Kidney (tissue), 13 donors: ENCODE measurements at regions not wholly inside any gene's neighbourhood (a gene's known extent, or its start where the extent isn't known, plus 50 kb on each side); places are given as distances from the start of the nearest gene placed in this dataset.

ENCODE experiments used
- DNase-seq, 5 donors: peaks; one replicate each; pipeline ENCODE4 v3.0.0-alpha.2; 2013 to 2020
- FAIRE-seq: peaks from 2 replicates; lab custom pipeline; 2012; peaks lifted over from hg19 to GRCh38; lab: Jason Lieb, UNC
- H3K27ac ChIP-seq, 2 donors: one replicate each; pipeline ENCODE4 v1.7.0; 2013; ENCODE audit warnings: low read depth in 2 of 2, low read length in 2 of 2, inconsistent platforms in 1 of 2
- H3K27me3 ChIP-seq: one replicate; pipeline ENCODE4 v1.7.1; 2013; ENCODE audit warnings: low read length, inconsistent platforms; ENCODE audit not compliant: control insufficient read depth, insufficient read depth
- H3K36me3 ChIP-seq, 3 donors: one replicate each; pipeline versions ENCODE4 v1.7.0 to v1.7.1; 2013; ENCODE audit warnings: low read length in 3 of 3, control low read depth in 1 of 3, inconsistent platforms in 1 of 3; ENCODE audit not compliant: insufficient read depth in 3 of 3, control insufficient read depth in 2 of 3
- H3K4me1 ChIP-seq, 3 donors: one replicate each; pipeline versions ENCODE4 v1.7.0 to v1.7.1; 2013; ENCODE audit warnings: low read length in 3 of 3, inconsistent platforms in 1 of 3, low read depth in 1 of 3; ENCODE audit not compliant: control insufficient read depth in 2 of 3, insufficient read depth in 2 of 3
- H3K4me3 ChIP-seq, 3 donors: one replicate each; pipeline versions ENCODE4 v1.7.0 to v1.8.1; 2013; ENCODE audit warnings: low read length in 3 of 3, control low read depth in 1 of 3, inconsistent platforms in 1 of 3
- H3K9ac ChIP-seq, 3 donors: one replicate each; pipeline versions ENCODE4 v1.7.0 to v1.7.1; 2013; ENCODE audit warnings: low read length in 3 of 3, control low read depth in 1 of 3, inconsistent platforms in 1 of 3
- H3K9me3 ChIP-seq, 3 donors: one replicate each; pipeline versions ENCODE4 v1.7.0 to v1.7.1; 2013; ENCODE audit warnings: low read length in 3 of 3, control low read depth in 1 of 3, inconsistent platforms in 1 of 3; ENCODE audit not compliant: control insufficient read depth in 2 of 3, insufficient read depth in 1 of 3
- intact Hi-C: fragments of 100-400 bp; cut with DNase I; formaldehyde crosslinking; loops from one replicate; pipeline ENCODE4 v1.11.1; 2022
- TF ChIP-seq, protein P1 (sequence below): IDR thresholded peaks from 3 replicates; pipeline ENCODE4 v1.5.1; 2012; ENCODE audit warnings: mild to moderate bottlenecking, moderate library complexity, borderline replicate concordance; ENCODE audit not compliant: insufficient read depth; ENCODE audit errors: extremely low read depth
- donor health status: control.
- donor health status: control.
- donor health status: control.
- donor health status: control.
- donor health status: control.
- donor health status: DM: yes; HTN: yes; CAD: no.
- donor health status: Normal renal cell carcinoma (clear cell type).

DNA sequence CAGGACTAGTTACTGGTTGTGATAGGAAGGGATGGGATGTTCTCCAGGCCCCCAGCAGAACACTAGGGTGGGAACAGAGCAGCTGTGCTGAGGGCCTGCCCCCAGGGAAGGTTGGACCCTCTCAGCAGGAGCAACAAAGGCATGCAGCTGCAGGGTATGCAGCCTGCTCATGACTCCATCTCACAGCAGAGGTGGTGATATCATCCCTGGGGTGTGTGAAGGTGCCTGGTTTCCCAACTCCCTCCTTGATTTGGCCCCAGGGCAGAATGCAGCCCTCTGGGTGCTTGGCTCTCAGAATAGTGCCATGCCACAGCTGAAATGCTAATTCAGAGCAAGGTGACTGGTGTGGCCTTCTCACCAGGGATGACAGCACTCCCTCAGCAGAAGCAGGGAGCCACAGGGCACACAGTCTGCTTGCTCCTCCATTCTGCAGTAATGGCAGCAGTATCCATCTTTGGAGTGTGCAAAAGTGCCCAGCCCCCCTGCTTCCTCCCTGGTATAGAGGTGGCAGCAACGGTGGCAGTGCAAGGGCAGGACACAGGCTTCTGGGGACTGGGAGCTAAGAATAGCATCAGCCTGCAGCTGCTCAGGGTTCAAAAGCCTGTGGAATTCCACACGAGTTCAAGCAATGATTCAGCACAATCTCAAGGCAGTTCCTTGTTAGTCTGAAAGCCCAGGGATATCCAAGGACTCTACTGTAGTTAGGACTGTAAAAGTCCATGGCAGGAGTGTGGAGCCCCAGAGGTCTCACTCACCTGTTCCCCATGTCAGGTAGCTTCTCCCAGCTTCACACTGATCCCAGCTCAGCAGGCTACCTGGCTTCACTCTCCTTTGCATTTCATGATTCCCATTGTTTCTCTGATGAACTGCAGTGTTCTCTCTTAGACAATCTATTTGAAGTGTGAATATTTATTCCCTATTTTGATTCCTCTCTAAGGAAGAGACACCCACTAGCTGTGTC lies 298.1 kb upstream of the FOXG1 start:
- no peak for DNase-seq
- H3K27ac ChIP-seq: no peak overlapping the region
- H3K9ac ChIP-seq: no peak overlapping the region
- no peaks in the 10 kb centered on the region for H3K36me3 ChIP-seq
- TF ChIP-seq, protein P1, sequence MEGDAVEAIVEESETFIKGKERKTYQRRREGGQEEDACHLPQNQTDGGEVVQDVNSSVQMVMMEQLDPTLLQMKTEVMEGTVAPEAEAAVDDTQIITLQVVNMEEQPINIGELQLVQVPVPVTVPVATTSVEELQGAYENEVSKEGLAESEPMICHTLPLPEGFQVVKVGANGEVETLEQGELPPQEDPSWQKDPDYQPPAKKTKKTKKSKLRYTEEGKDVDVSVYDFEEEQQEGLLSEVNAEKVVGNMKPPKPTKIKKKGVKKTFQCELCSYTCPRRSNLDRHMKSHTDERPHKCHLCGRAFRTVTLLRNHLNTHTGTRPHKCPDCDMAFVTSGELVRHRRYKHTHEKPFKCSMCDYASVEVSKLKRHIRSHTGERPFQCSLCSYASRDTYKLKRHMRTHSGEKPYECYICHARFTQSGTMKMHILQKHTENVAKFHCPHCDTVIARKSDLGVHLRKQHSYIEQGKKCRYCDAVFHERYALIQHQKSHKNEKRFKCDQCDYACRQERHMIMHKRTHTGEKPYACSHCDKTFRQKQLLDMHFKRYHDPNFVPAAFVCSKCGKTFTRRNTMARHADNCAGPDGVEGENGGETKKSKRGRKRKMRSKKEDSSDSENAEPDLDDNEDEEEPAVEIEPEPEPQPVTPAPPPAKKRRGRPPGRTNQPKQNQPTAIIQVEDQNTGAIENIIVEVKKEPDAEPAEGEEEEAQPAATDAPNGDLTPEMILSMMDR: no peak
- H3K27me3 ChIP-seq: no peaks in the 10 kb centered on the region
- no peak overlapping the region for H3K4me3 ChIP-seq
- intact Hi-C loops: no loop called here
- no peaks in the 10 kb centered on the region for H3K4me1 ChIP-seq
- H3K9me3 ChIP-seq: no peaks in the 10 kb centered on the region
- no peak for FAIRE-seq

DNA sequence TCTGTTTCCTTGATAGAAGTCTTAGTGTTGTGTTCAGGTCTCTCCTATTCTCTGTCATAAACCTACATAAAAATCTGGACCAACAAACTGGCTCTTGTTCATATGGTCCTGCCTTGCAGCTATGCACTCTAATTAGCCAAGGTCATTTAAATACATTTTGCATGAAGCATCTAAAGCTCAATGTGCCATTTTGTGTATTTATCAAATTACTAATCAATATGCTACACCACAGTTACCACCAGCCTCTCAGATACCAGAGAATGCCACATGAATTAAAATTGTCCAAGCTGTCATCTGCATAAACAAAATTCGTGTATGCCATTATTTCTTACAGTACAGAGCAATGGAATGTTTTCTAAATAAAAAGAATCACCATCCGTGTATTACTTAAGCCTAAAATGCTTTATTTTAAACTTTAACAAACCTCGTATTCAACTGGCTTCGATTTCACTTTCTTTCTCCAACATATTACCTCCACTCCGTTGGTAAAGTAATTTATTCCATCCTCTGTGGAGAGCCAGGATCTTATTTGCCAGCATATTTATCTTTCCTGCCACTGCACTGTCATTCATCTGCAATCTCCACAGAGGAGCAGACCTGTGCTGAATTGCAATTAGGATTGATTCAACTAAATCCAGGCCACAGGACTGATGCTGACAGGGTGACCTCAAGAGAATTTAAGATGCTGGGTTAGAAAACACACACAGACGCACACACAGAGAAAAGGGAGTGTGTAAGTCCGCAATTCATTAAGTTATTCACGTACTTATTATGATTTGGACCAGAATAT lies 284.1 kb upstream of the FOXG1 start:
- no peaks in the 10 kb centered on the region for H3K9me3 ChIP-seq
- H3K36me3 ChIP-seq: no peaks in the 10 kb centered on the region
- H3K27ac ChIP-seq: no peak overlapping the region
- no peaks in the 10 kb centered on the region for H3K4me1 ChIP-seq
- DNase-seq (no peak), FAIRE-seq (no peak)
- no peaks in the 10 kb centered on the region for H3K27me3 ChIP-seq
- intact Hi-C loops: no loop called here
- no peak overlapping the region for H3K4me3 ChIP-seq
- TF ChIP-seq, protein P1: no peak
- H3K9ac ChIP-seq: no peak overlapping the region

DNA sequence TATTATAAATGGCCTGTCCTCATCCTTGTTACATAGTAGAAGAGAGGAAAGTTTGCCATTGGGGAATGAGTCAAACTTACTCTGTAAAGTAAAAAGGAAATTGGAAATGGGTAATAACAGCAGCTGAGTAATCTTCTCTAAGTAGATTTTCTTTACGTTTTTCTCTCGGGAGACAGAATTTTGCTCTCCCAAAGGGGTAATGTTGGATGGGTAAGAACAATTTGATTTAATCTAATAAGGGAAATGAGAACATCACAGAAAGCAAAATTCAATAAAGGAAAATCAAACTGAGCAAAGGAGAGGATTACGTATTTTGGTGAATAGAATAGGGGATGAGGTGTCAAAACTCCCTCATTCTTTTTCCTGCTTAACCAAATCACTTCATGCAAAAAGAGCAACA lies 283.1 kb upstream of the FOXG1 start:
- TF ChIP-seq, protein P1: no peak
- H3K27ac ChIP-seq: no peak overlapping the region
- DNase-seq (no peak), FAIRE-seq (no peak)
- intact Hi-C loops: no loop called here
- no peaks in the 10 kb centered on the region for H3K36me3 ChIP-seq
- no peak overlapping the region for H3K9ac ChIP-seq
- H3K27me3 ChIP-seq: no peaks in the 10 kb centered on the region
- H3K4me3 ChIP-seq: no peak overlapping the region
- H3K4me1 ChIP-seq: no peaks in the 10 kb centered on the region
- no peaks in the 10 kb centered on the region for H3K9me3 ChIP-seq
